Esophagus squamous epithelium (tissue), 4 donors: ENCODE measurements at regions not wholly inside any gene's neighbourhood (a gene's known extent, or its start where the extent isn't known, plus 50 kb on each side); places are given as distances from the start of the nearest gene placed in this dataset.

Experiments
- POLR2A ChIP-seq, 4 donors: fragments of 450-650 bp; IDR thresholded peaks; one replicate each; pipeline ENCODE4 v1.6.1; 2017; ENCODE audit warnings: antibody characterized with exemption in 4 of 4, mild to moderate bottlenecking in 4 of 4, moderate library complexity in 3 of 4
- TF ChIP-seq, protein P1 (sequence below), 6 experiments: fragments of 450-650 bp in 4 of 6; fragments of 200-600 bp in 2 of 6; sonication (generic) in 2 of 6; IDR thresholded peaks; one replicate each; pipeline ENCODE4 v1.5.1; 2016 to 2019; ENCODE audit warnings: antibody characterized with exemption in 6 of 6, mild to moderate bottlenecking in 4 of 6, moderate library complexity in 4 of 6

DNA sequence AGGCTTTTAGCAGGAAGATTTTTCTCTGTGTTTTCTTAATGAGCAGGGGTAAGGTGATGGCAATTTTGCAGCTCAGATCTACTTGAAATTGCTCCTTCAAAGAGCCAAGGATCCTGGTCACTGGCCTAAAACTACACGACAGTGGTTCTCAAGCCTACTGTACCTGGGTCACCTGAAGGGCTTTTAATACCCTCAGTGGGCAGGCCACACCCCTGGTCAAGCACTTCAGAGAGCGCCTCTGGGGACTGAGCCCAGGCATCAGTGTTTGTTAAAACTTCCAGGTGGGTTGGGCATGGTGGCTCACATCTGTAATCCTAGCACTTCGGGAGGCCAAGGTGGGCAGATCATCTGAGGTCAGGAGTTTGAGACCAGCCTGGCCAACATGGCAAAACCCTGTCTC is 158.4 kb downstream of the FAM43A start:
- TF ChIP-seq, protein P1, sequence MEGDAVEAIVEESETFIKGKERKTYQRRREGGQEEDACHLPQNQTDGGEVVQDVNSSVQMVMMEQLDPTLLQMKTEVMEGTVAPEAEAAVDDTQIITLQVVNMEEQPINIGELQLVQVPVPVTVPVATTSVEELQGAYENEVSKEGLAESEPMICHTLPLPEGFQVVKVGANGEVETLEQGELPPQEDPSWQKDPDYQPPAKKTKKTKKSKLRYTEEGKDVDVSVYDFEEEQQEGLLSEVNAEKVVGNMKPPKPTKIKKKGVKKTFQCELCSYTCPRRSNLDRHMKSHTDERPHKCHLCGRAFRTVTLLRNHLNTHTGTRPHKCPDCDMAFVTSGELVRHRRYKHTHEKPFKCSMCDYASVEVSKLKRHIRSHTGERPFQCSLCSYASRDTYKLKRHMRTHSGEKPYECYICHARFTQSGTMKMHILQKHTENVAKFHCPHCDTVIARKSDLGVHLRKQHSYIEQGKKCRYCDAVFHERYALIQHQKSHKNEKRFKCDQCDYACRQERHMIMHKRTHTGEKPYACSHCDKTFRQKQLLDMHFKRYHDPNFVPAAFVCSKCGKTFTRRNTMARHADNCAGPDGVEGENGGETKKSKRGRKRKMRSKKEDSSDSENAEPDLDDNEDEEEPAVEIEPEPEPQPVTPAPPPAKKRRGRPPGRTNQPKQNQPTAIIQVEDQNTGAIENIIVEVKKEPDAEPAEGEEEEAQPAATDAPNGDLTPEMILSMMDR (IDR thresholded peaks at IDR 0.05) = no peak
- TF ChIP-seq POLR2A (IDR thresholded peaks at IDR 0.05) = no peak
